ENCODE measurements at regions not wholly inside any gene's neighbourhood (a gene's known extent, or its start where the extent isn't known, plus 50 kb on each side); places are given as distances from the start of the nearest gene placed in this dataset.

DNA sequence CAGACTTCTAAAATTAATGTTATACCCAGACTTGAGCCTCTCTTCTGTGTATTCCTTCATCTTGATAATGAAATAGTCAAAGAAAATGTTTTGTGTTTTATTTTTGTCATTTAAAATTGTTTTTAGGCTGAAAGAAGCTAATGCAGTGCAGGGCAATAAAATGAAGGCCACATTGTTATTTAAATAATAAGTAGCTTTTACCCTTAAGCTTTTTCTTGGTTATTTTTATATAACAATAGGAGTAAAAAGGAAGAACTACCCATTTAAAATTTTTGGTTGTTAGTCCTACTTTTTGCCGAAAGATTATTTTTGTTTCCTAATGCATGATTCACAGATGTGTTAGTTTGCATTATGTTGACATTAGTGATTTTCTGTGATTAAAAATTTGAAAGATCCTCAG lies 181.0 kb upstream of the MEOX2 start:
- WGBS (ENCODE audit: insufficient coverage, low coverage, missing lambda C conversion rate) = 11% methylated on average over 1 of the region's 1 CpG
- Histone ChIP-seq H3K4me1 (replicated peaks in 1 of 2; ENCODE audit: control insufficient read depth in 2 of 2, insufficient read depth in 2 of 2, low read length in 2 of 2) (no peaks in the 10 kb centered on the region), H3K9me1 (ENCODE audit: control insufficient read depth, insufficient read depth, low read length) (no peaks in the 10 kb centered on the region), H3K36me3 (ENCODE audit: control insufficient read depth, insufficient read depth, low read length) (no peaks in the 10 kb centered on the region), H4K20me1 (replicated peaks; ENCODE audit: control insufficient read depth, insufficient read depth, low read length) (no peaks in the 10 kb centered on the region), H3K4me2 (ENCODE audit: insufficient read depth, low read length) (no peak overlapping the region), H3K27me3 (ENCODE audit: control insufficient read depth in 2 of 2, insufficient read depth in 2 of 2, low read length in 2 of 2) (no peaks in the 10 kb centered on the region), H2AFZ (ENCODE audit: low read depth, low read length) (no peak overlapping the region), H3K4me3 (no peak overlapping the region), H3K9ac (ENCODE audit: insufficient read depth in 1 of 2, low read depth in 2 of 2, low read length in 2 of 2) (no peak overlapping the region), H3K79me2 (ENCODE audit: control insufficient read depth, insufficient read depth, low read length) (no peaks in the 10 kb centered on the region), H3K27ac (ENCODE audit: extremely low read depth, low read depth, low read length) (no peak overlapping the region), H3K9me3 (replicated peaks; ENCODE audit: control insufficient read depth, insufficient read depth, low read depth, low read length) (no peaks in the 10 kb centered on the region; the same call in 1 of the 2 replicates)
- in situ Hi-C loops (cut with MboI) (no loop called here), intact Hi-C loops (cut with micrococcal nuclease) (no loop called here)
- FAIRE-seq (no peak), ATAC-seq (no peak), DNase-seq (ENCODE audit: extremely low read depth in 1 of 4, low spot score in 3 of 4) (no peak)
- no TSS peak for BruUV-seq (replicated peaks)
- CTCF ChIA-PET (ENCODE audit: low intra/inter-chr PET ratio) = no interaction called here
- POLR2A ChIA-PET = no interaction called here
- no peak for TF ChIP-seq LARP7 (IDR thresholded peaks at IDR 0.05)
- no peak for TF ChIP-seq ZSCAN32 (CRISPR knock-in tag; IDR thresholded peaks at IDR 0.05)
- TF ChIP-seq JUND (IDR thresholded peaks at IDR 0.05; ENCODE audit: borderline replicate concordance, low read depth, low read length) = no peak
- TF ChIP-seq JUND (tag; IDR thresholded peaks at IDR 0.05; ENCODE audit: borderline replicate concordance, low read depth, low read length) = no peak

DNA sequence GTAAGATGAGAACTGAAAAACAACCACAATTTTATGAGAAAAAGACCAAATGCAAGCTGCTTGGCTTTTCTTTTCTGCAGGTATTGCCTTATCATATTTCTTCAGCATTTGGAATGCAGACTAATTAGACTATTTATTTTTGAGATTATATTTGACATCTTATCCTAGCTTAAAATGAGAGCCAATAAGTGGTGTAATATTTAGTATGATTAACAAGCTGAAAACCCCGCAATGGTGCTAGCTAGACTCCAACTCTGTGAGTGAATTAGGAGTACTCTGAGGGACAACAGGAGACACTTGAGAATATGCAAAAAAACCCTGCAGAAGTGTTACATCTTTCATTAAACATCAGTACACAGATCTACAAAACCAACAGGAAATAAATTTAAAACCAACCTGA lies 180.3 kb upstream of the MEOX2 start:
- Histone ChIP-seq H3K36me3 (ENCODE audit: control insufficient read depth, insufficient read depth, low read length) (no peaks in the 10 kb centered on the region), H3K9me1 (ENCODE audit: control insufficient read depth, insufficient read depth, low read length) (no peaks in the 10 kb centered on the region), H3K4me3 (no peak overlapping the region), H3K79me2 (ENCODE audit: control insufficient read depth, insufficient read depth, low read length) (no peaks in the 10 kb centered on the region), H3K27ac (ENCODE audit: extremely low read depth, low read depth, low read length) (no peak overlapping the region), H3K4me1 (replicated peaks in 1 of 2; ENCODE audit: control insufficient read depth in 2 of 2, insufficient read depth in 2 of 2, low read length in 2 of 2) (no peaks in the 10 kb centered on the region), H2AFZ (ENCODE audit: low read depth, low read length) (no peak overlapping the region), H3K4me2 (ENCODE audit: insufficient read depth, low read length) (no peak overlapping the region), H4K20me1 (replicated peaks; ENCODE audit: control insufficient read depth, insufficient read depth, low read length) (no peaks in the 10 kb centered on the region), H3K9ac (ENCODE audit: insufficient read depth in 1 of 2, low read depth in 2 of 2, low read length in 2 of 2) (no peak overlapping the region), H3K9me3 (replicated peaks; ENCODE audit: control insufficient read depth, insufficient read depth, low read depth, low read length) (no peaks in the 10 kb centered on the region; the same call in 1 of the 2 replicates), H3K27me3 (ENCODE audit: control insufficient read depth in 2 of 2, insufficient read depth in 2 of 2, low read length in 2 of 2) (no peaks in the 10 kb centered on the region)
- FAIRE-seq = no peak
- in situ Hi-C loops (cut with MboI) (no loop called here), intact Hi-C loops (cut with micrococcal nuclease) (no loop called here)
- no peak for DNase-seq (ENCODE audit: extremely low read depth in 1 of 4, low spot score in 3 of 4)
- BruUV-seq (replicated peaks) = no TSS peak
- WGBS (ENCODE audit: insufficient coverage, low coverage, missing lambda C conversion rate) = 0% methylated on average over 1 of the region's 1 CpG
- CTCF ChIA-PET (ENCODE audit: low intra/inter-chr PET ratio) = no interaction called here
- POLR2A ChIA-PET = no interaction called here
- no peak for ATAC-seq
- TF ChIP-seq SMAD1 (IDR thresholded peaks at IDR 0.05; ENCODE audit: low read depth, low read length, partially characterized antibody) = no peak
- no peak for TF ChIP-seq MAFK (IDR thresholded peaks at IDR 0.05; ENCODE audit: low read length)
- TF ChIP-seq, protein P1, sequence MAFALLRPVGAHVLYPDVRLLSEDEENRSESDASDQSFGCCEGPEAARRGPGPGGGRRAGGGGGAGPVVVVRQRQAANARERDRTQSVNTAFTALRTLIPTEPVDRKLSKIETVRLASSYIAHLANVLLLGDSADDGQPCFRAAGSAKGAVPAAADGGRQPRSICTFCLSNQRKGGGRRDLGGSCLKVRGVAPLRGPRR (CRISPR knock-in tag; IDR thresholded peaks at IDR 0.05) = no peak
- no peak for TF ChIP-seq ZNF764 (CRISPR knock-in tag; IDR thresholded peaks at IDR 0.05; ENCODE audit: low read depth)
- no peak for TF ChIP-seq SIN3B (IDR thresholded peaks at IDR 0.05; ENCODE audit: low read depth)
- no peak for TF ChIP-seq CSDE1 (IDR thresholded peaks at IDR 0.05)
- no peak for TF ChIP-seq BDP1 (IDR thresholded peaks at IDR 0.05; ENCODE audit: insufficient read depth, insufficient read length)
- TF ChIP-seq, protein P2, sequence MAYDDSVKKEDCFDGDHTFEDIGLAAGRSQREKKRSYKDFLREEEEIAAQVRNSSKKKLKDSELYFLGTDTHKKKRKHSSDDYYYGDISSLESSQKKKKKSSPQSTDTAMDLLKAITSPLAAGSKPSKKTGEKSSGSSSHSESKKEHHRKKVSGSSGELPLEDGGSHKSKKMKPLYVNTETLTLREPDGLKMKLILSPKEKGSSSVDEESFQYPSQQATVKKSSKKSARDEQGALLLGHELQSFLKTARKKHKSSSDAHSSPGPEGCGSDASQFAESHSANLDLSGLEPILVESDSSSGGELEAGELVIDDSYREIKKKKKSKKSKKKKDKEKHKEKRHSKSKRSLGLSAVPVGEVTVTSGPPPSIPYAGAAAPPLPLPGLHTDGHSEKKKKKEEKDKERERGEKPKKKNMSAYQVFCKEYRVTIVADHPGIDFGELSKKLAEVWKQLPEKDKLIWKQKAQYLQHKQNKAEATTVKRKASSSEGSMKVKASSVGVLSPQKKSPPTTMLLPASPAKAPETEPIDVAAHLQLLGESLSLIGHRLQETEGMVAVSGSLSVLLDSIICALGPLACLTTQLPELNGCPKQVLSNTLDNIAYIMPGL (CRISPR knock-in tag; IDR thresholded peaks at IDR 0.05) = no peak
- TF ChIP-seq, protein P3, sequence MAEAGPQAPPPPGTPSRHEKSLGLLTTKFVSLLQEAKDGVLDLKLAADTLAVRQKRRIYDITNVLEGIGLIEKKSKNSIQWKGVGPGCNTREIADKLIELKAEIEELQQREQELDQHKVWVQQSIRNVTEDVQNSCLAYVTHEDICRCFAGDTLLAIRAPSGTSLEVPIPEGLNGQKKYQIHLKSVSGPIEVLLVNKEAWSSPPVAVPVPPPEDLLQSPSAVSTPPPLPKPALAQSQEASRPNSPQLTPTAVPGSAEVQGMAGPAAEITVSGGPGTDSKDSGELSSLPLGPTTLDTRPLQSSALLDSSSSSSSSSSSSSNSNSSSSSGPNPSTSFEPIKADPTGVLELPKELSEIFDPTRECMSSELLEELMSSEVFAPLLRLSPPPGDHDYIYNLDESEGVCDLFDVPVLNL (CRISPR knock-in tag; IDR thresholded peaks at IDR 0.05; ENCODE audit: low read depth) = no peak
- TF ChIP-seq, protein P4, sequence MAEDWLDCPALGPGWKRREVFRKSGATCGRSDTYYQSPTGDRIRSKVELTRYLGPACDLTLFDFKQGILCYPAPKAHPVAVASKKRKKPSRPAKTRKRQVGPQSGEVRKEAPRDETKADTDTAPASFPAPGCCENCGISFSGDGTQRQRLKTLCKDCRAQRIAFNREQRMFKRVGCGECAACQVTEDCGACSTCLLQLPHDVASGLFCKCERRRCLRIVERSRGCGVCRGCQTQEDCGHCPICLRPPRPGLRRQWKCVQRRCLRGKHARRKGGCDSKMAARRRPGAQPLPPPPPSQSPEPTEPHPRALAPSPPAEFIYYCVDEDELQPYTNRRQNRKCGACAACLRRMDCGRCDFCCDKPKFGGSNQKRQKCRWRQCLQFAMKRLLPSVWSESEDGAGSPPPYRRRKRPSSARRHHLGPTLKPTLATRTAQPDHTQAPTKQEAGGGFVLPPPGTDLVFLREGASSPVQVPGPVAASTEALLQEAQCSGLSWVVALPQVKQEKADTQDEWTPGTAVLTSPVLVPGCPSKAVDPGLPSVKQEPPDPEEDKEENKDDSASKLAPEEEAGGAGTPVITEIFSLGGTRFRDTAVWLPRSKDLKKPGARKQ (CRISPR knock-in tag; IDR thresholded peaks at IDR 0.05) = no peak
